Lung (tissue), 11 donors: ENCODE measurements at regions not wholly inside any gene's neighbourhood (a gene's known extent, or its start where the extent isn't known, plus 50 kb on each side); places are given as distances from the start of the nearest gene placed in this dataset.

Experiments
- ATAC-seq: fragments of 200-7000 bp; cut with Tn5 transposase; one replicate; pipeline ENCODE4 v1.9.1; 2020; ENCODE audit warnings: moderate number of reproducible peaks; ENCODE audit not compliant: insufficient read depth, low FRiP score
- DNase-seq, 3 donors: peaks; one replicate each; pipeline ENCODE4 v3.0.0-alpha.2; 2013 to 2017
- H3K27ac ChIP-seq, 2 donors: one replicate each; pipeline ENCODE4 v1.5.1; 2013; ENCODE audit warnings: mild to moderate bottlenecking in 2 of 2, moderate library complexity in 2 of 2, control low read depth in 1 of 2, inconsistent platforms in 1 of 2, low read depth in 1 of 2, low read length in 1 of 2
- H3K27me3 ChIP-seq, 3 donors: one replicate each; pipeline ENCODE4 v1.5.1; 2013; ENCODE audit warnings: low read length in 2 of 3; ENCODE audit not compliant: control insufficient read depth in 3 of 3, insufficient read depth in 3 of 3
- H3K36me3 ChIP-seq, 4 donors: one replicate each; pipeline ENCODE4 v1.5.1; 2013; ENCODE audit warnings: low read length in 4 of 4, mild to moderate bottlenecking in 1 of 4, moderate library complexity in 1 of 4; ENCODE audit not compliant: control insufficient read depth in 4 of 4, insufficient read depth in 4 of 4
- H3K4me1 ChIP-seq, 5 donors: one replicate each; pipeline ENCODE4 v1.5.1; 2013; ENCODE audit warnings: low read length in 5 of 5, mild to moderate bottlenecking in 2 of 5, moderate library complexity in 1 of 5; ENCODE audit not compliant: control insufficient read depth in 5 of 5, insufficient read depth in 5 of 5
- H3K4me3 ChIP-seq: one replicate; pipeline ENCODE4 v1.5.1; 2013; ENCODE audit warnings: mild to moderate bottlenecking, control low read depth, moderate library complexity
- H3K9ac ChIP-seq, 2 donors: one replicate each; pipeline ENCODE4 v1.5.1; 2013; ENCODE audit warnings: low read length in 2 of 2, control low read depth in 1 of 2; ENCODE audit not compliant: insufficient read depth in 1 of 2
- H3K9me3 ChIP-seq, 4 donors: one replicate each; pipeline ENCODE4 v1.5.1; 2013; ENCODE audit warnings: low read length in 3 of 4, mild to moderate bottlenecking in 1 of 4, moderate library complexity in 1 of 4; ENCODE audit not compliant: control insufficient read depth in 4 of 4, insufficient read depth in 3 of 4
- CTCF ChIP-seq: IDR thresholded peaks from 2 replicates; pipeline ENCODE4 v1.5.1; 2012; ENCODE audit warnings: mild to moderate bottlenecking; ENCODE audit errors: control extremely low read depth, extremely low read depth
- WGBS, 2 donors: extraction: QIAGEN DNeasy Blood & Tissue Kit; methylation state at CpG; one replicate each; pipeline ENCODE4 v1.1.7; 2013; 5-methylcytosine and 5-hydroxymethylcytosine counted together
- donor health status: control.
- donor health status: control.
- donor health status: Bipolar disorder and iron deficiency.
- donor health status: healthy.
- donor health status: DM: yes; HTN: yes; CAD: no.

- no peak for ATAC-seq
- 69 to 83% methylated on average over 4 of the region's 4 CpGs for WGBS, 2 donors
Observed at GRCh38 chr6:44522871-44523270, 135.4 kb downstream of the CDC5L start.

GRCh38 chr6:44524476-44525227 is 137.1 kb downstream of the CDC5L start:
- no peak for ATAC-seq
- Histone ChIP-seq H3K4me3 (no peak overlapping the region), H3K4me1 (peaks cover 0 to 8% (median 0%) of the 10 kb centered on the region in 5 donors), H3K27ac (no peak overlapping the region), H3K27me3 (no peaks in the 10 kb centered on the region), H3K36me3 (no peaks in the 10 kb centered on the region), H3K9ac (no peak overlapping the region), H3K9me3 (peaks cover 0 to 16% (median 3%) of the 10 kb centered on the region in 4 donors)
- 89 to 92% methylated on average over 6 of the region's 6 CpGs for WGBS, 2 donors
- no peak for TF ChIP-seq CTCF
- DNase-seq = no peak

More at GRCh38 chr6:44522871-44523270, 135.4 kb downstream of the CDC5L start:
- Histone ChIP-seq H3K4me1 (no peaks in the 10 kb centered on the region), H3K27me3 (no peaks in the 10 kb centered on the region), H3K9me3 (peaks cover 0 to 16% (median 3%) of the 10 kb centered on the region in 4 donors), H3K9ac (no peak overlapping the region), H3K36me3 (no peaks in the 10 kb centered on the region), H3K27ac (no peak overlapping the region), H3K4me3 (no peak overlapping the region)
- no peak for TF ChIP-seq CTCF
- DNase-seq = no peak

- no peaks in the 10 kb centered on the region for H3K27me3 ChIP-seq
- peaks cover 0 to 8% (median 0%) of the 10 kb centered on the region in 5 donors for H3K4me1 ChIP-seq
- peaks cover 0 to 16% (median 2%) of the 10 kb centered on the region in 4 donors for H3K9me3 ChIP-seq
- ATAC-seq = no peak
- 84 to 93% methylated on average over 9 of the region's 9 CpGs for WGBS, 2 donors
- no peak overlapping the region for H3K9ac ChIP-seq
- no peak overlapping the region for H3K4me3 ChIP-seq
- DNase-seq = no peak
- no peaks in the 10 kb centered on the region for H3K36me3 ChIP-seq
- no peak overlapping the region for H3K27ac ChIP-seq
- TF ChIP-seq CTCF = no peak
Observed at GRCh38 chr6:44525761-44526351, 138.3 kb downstream of the CDC5L start.
